GM12878 (cell line): ENCODE measurements at regions not wholly inside any gene's neighbourhood (a gene's known extent, or its start where the extent isn't known, plus 50 kb on each side); places are given as distances from the start of the nearest gene placed in this dataset.

ENCODE experiments used
- EGR1 ChIP-seq, 2 experiments: IDR thresholded peaks; 1 replicate in 1 of 2; 2 replicates in 1 of 2; pipeline ENCODE4 v1.6.1; 2011 to 2012; ENCODE audit warnings: low read depth in 2 of 2, low read length in 2 of 2, borderline replicate concordance in 1 of 2, mild to moderate bottlenecking in 1 of 2, moderate library complexity in 1 of 2
- NFIC ChIP-seq: IDR thresholded peaks from 2 replicates; pipeline ENCODE4 v1.6.1; 2012; ENCODE audit warnings: low read depth, mild to moderate bottlenecking, inconsistent platforms, low read length, moderate library complexity
- SIN3A ChIP-seq: IDR thresholded peaks from 2 replicates; pipeline ENCODE4 v1.6.1; 2012; ENCODE audit warnings: low read depth, low read length, improper control_type of control experiment
- SP1 ChIP-seq: IDR thresholded peaks from one replicate; pipeline ENCODE4 v1.6.1; 2011; ENCODE audit warnings: low read depth, low read length
- TF ChIP-seq, protein P1 (sequence below): IDR thresholded peaks from 2 replicates; pipeline ENCODE4 v1.6.1; 2011; ENCODE audit warnings: borderline replicate concordance, low read depth, mild to moderate bottlenecking, moderate library complexity, mixed read lengths, low read length; ENCODE audit not compliant: insufficient read depth; ENCODE audit errors: extremely low read length
- TF ChIP-seq, protein P2 (sequence below): fragments of 450-650 bp; IDR thresholded peaks from 2 replicates; pipeline ENCODE4 v1.6.1; 2017; ENCODE audit warnings: mild to moderate bottlenecking

GRCh38 chr6:163992056-163992455 lies 577.5 kb downstream of the QKI start:
- TF ChIP-seq EGR1 (IDR thresholded peaks at IDR 0.05; ENCODE audit: borderline replicate concordance in 1 of 2, low read depth in 2 of 2, low read length in 2 of 2) (no peak), SIN3A (no peak), NFIC (no peak), SP1 (no peak)
- TF ChIP-seq, protein P1, sequence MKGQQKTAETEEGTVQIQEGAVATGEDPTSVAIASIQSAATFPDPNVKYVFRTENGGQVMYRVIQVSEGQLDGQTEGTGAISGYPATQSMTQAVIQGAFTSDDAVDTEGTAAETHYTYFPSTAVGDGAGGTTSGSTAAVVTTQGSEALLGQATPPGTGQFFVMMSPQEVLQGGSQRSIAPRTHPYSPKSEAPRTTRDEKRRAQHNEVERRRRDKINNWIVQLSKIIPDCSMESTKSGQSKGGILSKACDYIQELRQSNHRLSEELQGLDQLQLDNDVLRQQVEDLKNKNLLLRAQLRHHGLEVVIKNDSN: no peak
- TF ChIP-seq, protein P2, sequence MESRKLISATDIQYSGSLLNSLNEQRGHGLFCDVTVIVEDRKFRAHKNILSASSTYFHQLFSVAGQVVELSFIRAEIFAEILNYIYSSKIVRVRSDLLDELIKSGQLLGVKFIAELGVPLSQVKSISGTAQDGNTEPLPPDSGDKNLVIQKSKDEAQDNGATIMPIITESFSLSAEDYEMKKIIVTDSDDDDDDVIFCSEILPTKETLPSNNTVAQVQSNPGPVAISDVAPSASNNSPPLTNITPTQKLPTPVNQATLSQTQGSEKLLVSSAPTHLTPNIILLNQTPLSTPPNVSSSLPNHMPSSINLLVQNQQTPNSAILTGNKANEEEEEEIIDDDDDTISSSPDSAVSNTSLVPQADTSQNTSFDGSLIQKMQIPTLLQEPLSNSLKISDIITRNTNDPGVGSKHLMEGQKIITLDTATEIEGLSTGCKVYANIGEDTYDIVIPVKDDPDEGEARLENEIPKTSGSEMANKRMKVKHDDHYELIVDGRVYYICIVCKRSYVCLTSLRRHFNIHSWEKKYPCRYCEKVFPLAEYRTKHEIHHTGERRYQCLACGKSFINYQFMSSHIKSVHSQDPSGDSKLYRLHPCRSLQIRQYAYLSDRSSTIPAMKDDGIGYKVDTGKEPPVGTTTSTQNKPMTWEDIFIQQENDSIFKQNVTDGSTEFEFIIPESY: no peak
